GM19438 (cell line): ENCODE measurements at regions not wholly inside any gene's neighbourhood (a gene's known extent, or its start where the extent isn't known, plus 50 kb on each side); places are given as distances from the start of the nearest gene placed in this dataset.
"Not testable (repeated sequence)": the region's sequence is repeated elsewhere in the genome, so short reads cannot be mapped to it uniquely, and the experiment has no call there.

Source experiments
- ATAC-seq: cut with Tn5 transposase; IDR thresholded peaks from one replicate; pipeline ENCODE4 v1.9.1; 2021; ENCODE audit warnings: low read depth; ENCODE audit not compliant: unreplicated experiment

DNA sequence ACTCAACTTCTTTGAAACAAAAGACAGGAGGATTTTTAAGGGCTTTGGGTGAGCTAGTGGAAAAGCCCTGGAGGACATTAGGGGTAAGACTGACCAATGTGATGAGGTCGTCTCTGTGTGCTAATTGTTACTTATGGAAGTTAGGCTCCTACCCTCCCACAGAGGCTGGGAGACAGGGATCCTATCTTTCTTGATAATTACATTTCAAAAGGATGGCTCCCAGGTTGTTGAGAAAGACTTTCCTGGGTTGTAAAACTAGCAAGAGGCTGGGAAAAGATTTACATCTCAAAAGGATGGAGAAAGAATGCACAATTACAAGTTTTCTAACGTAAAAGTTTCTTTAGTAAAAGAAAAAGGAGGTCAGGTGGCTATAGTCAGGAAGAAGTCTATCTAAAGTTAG, 605.8 kb upstream of the GOT2 start:
- ATAC-seq, result no peak

DNA sequence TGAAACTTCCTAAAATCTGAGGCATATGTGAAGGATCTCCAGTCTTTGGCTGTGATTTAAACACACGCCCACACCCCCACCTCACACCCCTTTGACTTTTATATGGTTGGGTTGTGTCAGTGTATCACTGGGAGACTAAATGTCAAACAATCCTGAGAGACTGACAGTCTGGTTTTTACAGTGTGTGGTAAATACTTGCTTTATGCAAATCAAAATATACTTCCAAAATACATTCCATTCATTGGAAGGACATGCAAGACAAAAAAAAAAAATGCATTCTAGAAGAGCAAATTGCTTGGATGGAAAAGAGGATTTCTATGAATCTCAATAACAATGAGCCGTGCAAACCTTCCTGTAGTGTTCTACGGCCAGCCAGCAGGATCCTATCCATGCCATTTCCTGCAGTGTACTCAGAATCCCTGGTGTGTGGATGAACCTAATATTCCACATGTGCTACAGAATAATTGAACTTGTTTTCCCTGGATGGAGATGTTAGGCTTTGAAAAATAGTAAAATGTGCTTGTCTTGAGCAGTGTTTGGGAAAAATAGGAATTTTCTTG, 602.1 kb upstream of the GOT2 start:
- no peak for ATAC-seq

DNA sequence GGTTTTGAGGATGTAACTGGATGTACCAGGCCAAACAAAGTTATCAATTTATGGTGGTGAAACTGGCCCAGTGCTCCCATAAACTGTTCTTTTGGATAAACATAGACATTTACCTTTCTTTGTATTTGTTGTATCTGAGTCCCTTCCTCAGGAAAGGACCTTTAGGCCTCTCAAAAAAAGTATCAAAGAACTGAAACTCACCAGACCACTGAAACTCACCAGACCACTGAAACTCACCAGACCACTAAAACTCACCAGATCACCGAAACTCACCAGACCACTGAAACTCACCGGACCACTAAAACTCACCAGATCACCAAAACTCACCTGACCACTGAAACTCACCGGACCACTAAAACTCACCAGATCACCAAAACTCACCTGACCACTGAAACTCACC, 597.6 kb upstream of the GOT2 start:
- not testable (repeated sequence) for ATAC-seq

DNA sequence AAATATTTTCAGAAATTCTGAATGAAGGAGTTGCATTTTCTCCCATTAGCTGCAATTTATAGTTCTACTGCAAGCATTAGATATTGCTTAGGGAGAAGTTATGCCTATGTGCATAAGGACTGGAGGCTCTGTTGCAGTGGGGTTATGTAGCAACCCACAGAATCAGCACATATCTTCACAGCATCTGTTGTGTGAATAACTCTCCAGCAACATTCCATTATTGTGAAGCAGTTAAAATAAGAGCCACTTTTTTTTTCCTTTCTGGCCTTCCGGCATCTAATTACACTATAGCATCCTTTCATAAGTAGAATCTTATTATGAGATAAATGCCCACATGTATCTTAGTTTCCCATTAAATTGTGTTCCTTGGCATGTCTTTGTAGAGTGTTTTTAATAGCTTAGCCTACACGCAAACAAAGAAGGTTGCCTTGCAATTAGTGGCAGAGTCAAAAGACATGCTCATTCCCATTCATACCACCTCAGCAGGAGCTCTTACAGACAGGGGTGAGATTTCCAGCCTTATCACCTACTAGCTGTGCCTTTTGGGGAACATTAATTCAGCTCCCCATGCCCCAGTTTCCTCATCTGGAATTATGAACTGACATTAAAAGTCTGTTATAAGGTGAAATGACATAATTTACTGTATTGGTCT, 596.0 kb upstream of the GOT2 start:
- ATAC-seq, result no peak

DNA sequence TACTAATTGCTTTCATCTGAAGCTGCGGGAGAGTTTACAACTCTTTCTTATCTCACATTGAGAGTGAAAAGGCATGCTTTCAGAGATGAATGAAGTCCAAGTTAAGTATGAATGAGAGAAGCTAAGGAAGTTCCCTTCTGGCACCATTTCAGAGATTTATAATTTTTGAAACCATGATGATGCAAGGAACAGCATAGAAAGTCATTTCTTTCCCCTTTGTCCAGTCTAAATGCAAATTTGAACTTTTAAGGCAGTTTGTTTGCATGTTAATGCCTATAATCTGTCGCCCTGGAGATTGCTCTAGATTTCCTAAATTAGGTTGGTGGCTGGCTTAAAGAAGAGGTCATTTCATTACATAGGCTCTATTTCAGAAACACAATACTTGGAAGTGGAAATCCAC, 594.8 kb upstream of the GOT2 start:
- ATAC-seq, result no peak

DNA sequence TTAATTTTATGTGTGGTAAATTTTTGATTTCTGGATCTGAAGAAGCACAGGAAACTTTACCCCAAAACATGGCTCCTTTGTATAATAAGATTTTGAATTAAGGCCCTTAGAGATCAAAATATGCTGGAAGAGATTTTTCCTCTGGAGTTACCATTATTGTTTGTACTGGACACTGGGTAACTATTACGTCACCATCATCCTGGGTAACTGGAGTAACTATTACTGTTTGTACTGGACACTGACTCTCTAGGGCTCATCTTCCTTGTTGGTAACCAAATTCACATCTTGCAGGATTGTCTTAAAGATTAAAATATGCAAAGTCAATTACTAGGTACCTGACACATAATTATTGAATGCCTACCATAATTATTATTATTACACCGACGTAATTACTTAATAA, 593.8 kb upstream of the GOT2 start:
- no peak for ATAC-seq

DNA sequence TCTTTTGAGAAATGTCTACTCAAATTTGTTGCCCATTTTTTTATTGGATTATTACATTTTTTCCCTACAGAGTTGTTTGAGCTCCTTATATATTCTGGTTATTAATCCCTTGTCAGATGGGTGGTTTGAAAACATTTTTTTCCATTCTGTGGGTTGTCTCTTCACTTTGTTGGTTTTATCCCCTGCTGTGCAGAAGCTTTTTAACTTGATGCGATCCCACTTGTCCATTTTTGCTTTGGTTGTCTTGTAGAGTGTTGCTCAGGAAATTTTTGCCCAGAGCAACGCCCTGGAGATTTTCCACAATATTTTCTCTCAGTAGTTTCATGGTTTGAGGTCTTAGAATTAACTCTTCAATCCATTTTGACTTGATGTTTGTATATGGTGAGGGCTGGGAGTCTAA, 592.8 kb upstream of the GOT2 start:
- no peak for ATAC-seq

DNA sequence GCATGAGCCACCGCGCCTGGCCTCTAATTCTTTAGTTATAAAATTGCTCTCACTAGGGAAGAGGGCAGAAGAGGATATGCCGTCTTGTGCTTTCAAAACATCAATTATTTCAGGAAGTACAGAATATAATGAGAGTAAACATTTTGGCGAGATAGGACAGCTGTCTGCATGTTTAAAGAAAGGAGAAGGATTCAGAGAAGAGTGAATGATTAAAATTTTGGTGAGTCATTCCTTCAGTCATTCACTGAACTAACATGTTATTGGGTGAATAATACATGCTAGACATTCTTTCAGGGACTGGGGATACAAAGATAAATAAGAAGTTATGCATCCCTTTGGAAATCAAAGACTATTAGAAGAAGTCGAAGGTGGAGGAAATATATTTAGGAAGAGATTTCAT, 590.3 kb upstream of the GOT2 start:
- ATAC-seq, result no peak

DNA sequence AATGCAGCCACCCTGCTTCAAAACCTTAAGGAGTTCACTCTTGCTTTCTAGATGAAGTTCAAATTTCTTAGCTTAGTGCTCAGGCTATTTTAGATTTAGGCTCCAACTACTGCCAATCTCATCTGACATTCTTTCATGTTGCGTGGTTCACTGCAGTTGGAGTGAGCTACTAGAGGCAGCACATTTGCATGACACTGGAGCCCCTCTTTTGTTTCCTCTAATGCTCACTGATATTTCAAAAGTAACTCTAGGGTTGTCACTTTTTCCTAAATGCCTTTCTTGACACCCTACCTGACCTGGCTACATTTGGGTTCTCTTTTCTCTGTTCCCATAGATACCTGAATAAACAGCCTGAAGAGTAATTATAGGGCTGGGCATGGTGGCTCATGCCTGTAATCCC, 586.5 kb upstream of the GOT2 start:
- ATAC-seq, result no peak

DNA sequence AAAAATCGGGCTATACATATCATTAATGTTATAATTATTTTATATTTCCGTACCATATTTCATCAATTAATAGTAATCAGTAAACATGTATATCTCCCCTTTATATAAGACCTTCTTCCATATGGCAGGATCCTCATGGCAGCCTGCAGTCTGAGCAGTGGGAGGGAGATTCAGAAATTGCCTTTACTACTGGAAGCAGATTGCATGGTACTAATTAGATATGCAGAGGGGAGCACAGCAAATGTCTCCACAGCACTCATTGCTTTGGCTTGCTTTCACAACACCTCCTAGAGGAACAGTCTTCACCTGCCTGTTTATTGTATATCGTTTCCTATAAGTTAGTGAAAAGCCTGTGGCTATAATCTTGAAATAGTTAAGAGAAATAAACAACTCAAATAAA, 585.8 kb upstream of the GOT2 start:
- ATAC-seq, result no peak

DNA sequence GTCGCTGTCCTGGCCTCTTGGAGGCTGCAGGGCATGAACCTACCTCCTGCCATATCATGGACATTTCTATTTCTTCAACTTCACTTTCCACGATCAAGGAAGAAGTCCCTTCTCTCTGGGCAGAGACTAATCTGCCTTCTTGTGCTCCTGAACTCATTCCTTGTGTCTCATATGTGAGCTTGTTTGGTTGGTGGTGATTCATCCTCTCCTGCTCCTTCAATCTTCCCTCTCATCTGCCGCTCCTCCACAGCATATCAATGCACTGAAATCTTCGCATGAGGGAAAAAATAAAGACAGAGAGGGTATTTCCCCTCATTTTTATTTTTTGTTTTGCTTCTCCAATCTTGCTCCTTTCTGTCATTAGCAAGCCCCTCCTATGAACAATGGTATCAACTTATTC, 571.7 kb upstream of the GOT2 start:
- no peak for ATAC-seq

DNA sequence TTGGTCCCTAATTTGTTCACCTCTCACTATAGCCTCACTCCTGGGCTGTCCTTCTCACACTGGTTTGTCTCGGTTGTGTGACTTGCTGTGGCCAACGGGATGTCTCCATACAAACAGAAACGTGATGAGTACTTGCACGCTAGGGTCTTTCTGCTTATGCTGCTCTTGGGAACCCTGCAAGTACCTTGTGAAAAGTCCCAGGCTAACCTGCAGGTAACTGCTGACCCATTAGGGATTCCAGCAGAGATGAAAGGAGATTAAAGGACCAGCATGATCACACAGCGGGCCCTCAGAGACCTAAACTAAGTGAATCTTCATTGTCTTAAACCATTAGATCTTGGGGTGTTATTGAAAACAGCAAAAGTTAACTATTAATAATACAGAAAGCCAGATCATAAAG, 562.8 kb upstream of the GOT2 start:
- no peak for ATAC-seq

DNA sequence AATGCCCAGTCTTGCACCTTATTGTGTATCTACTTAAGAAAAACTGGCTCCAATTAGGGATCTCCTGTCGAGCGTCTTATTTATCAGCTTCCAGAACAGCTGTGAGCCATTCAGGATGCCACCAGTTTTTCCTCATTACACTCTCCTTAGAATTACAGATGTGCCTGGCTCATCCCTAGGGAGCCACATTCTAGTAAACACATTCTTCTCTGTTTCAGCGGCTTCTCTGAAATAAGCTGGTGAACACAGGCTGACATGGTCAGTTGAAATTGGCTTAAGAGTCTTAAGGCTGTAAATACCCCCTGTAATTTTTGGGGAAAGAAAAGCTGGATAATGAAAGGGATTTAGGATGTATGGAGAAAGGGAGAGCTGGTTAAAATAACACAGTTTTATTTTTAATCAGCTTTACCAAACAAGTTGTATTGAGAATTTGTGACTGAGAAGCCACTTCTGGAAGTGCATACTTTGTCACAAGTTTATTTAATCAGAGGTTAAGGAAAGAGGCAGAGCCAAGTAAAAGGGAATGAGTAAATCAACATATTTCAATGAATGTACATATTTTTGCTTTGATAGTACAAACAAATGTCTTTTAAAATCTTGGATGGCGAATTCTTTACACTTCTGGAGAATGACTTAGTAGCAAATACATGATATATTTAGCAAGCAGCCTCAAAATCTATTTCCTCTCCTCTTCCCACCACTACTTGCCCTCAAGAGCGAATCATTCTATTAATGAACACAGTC, 562.0 kb upstream of the GOT2 start:
- ATAC-seq, result no peak

DNA sequence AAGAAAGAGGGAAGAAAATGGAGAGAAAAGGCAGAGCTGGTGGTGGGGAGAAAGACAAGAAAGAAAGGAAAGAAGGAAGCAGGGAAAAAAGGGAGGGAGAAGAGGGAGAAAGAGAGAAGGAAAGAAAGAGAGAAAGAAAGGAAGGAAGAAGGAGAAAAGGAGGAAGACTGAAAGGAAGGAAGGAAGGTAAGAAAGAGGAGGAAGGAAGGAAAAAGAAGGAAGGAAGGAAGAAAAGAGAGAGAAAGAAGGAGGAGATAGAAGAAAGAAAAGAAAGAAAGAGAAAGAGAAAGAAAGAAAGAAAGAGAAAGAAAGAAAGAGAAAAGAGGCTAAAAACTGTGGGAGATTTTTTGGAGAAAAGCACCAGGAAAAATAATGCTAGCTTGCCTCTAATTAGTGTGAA, 561.4 kb upstream of the GOT2 start:
- ATAC-seq, result no peak

DNA sequence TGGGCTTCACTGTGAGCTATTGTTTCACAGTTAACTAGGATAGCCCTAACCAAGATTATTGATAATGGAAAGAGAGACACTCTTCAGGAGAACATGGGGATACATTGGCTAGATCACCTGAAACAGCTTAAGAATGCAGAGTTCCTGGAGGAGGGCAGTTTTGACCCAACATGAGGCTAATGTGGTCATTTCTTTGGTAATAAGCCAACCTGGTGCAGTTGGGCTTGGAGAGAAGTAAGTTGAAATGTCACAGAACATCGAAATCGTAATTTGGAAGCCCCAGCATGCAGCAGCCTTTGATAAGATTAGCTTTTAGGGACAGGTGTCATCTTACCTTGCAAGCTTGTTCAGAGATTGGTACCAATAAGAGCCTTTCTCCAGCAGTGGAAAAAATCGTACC, 556.6 kb upstream of the GOT2 start:
- ATAC-seq, result no peak

DNA sequence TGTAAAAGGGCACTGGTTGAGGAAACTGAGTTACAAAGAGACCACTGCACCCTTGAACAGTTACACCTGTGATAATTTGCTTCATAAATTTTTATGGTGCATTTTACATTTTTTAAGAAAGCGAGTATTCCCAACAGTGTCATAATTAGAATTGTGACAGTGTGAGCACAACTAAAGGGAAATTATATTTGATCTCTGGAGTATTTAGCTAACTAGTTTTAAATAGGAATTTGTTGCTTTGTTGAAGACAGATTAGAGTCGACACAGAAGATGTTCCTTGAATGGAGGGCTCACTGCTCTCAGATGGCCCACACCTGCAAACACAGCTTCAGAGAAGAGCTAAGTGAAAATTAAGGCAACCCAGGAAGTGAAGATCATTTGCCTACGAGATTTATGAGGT, 555.0 kb upstream of the GOT2 start:
- no peak for ATAC-seq

DNA sequence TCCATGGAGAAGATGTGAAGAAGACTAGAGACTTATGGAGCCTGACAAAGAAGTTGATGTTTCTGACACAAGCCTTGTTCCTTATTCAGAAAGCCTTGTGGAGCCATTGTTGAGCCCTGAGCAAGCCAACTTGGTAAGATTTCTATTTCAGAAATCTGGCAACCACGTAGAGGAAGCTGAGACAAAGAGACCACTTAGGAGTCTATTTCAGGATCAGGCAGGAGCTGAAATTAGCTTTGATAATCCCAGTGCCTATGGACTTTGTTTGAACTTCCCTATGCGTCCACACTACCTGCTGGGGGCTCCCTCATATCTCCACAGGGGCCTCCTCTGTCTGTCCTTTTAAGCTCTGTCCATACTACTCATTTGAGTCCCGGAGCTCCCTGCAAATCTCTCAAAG, 540.0 kb upstream of the GOT2 start:
- no peak for ATAC-seq

DNA sequence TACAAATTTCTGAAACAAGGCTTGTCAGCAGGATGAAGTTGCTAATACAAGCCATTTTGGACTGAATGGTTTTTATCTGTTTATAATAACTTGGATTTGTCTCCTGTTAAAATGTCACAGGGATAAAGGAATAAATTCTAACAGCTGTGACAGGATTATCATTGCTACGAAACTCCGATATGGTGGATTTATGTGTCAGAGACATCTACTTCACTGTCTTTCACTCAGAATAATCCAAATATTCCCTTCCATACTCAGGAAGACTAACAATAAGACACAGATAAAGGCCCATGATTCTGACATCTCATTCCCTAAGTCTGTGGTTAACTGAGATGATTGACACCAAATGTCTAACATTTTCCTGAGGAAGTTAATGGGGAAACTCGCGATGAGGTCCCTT, 529.8 kb upstream of the GOT2 start:
- no peak for ATAC-seq

DNA sequence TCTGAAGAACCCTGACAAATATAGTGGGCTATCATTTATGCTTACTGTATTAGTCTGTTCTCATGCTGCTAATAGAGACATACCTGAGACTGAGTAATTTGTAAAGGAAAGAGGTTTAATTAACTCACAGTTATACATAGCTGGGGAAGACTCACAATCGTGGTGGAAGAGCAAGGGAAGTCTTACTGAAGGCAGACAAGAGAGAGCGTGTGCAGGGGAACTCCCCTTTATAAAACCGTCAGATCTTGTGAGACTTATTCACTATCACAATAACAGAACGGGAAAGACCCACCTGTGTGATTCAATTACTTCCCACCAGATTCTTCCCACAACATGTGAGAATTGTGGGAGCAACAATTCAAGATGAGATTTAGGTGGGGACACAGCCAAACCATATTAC, 526.8 kb upstream of the GOT2 start:
- ATAC-seq, result no peak

DNA sequence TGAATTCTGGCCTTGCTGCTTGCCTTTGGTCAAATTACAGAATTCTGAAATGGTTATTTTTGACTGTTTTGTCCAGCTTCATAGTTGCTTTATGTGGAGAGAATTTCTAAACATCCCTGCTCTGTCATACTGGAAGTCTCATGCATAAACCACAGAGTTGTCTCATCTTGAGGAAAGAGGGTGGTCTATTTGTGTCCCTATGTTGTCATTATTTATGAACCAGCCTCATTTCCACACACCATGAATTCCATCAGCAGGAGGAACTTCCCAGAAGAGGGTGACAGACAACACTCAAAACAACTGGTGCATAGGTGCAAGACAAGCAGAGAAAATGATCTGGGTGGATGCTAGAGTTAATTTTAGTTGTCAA, 525.8 kb upstream of the GOT2 start:
- no peak for ATAC-seq

DNA sequence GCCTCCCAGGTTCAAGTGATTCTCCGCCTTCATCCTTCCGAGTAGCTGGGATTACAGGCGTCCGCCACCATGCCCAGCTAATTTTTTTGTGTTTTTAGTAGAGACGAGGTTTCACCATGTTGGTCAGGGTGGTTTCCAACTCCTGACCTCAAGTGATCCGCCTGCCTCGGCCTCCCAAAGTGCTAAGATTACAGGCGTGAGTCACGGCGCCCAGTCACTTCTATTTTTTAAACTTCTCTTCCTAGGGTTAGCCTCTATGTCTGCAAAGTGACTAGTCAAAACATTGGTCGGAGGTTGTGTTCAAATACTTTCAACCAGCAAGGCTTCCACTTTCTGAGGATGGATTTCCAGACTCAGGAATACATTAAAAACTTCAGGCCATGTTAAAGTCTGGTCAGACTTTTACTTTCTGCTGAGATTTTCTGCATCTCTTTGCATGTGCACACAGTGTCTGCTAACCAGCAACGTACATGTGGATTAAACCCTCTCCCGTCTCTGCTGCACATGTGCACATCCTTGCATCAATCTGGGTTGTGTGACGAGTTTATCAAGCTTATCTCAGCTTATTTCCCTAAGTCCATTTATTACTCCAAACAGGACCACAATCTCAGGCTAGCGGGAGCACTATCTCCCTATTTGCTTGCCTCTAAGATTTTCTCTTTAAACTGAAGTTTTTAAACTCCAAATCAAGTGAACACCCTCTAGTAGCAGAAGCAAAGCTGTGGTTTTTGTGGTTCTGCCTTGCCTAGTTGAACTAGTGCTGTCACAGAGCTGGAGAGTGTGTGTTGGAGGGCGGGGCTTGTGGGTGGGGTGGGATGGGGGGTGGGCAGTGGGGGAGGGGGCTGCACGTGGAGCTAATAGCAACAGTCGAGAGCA, 525.2 kb upstream of the GOT2 start:
- ATAC-seq, result no peak
